GM21515 (cell line): ENCODE measurements at regions not wholly inside any gene's neighbourhood (a gene's known extent, or its start where the extent isn't known, plus 50 kb on each side); places are given as distances from the start of the nearest gene placed in this dataset.

Source experiments
- ATAC-seq: cut with Tn5 transposase; IDR thresholded peaks from one replicate; pipeline ENCODE4 v1.9.1; 2021; ENCODE audit not compliant: unreplicated experiment

DNA sequence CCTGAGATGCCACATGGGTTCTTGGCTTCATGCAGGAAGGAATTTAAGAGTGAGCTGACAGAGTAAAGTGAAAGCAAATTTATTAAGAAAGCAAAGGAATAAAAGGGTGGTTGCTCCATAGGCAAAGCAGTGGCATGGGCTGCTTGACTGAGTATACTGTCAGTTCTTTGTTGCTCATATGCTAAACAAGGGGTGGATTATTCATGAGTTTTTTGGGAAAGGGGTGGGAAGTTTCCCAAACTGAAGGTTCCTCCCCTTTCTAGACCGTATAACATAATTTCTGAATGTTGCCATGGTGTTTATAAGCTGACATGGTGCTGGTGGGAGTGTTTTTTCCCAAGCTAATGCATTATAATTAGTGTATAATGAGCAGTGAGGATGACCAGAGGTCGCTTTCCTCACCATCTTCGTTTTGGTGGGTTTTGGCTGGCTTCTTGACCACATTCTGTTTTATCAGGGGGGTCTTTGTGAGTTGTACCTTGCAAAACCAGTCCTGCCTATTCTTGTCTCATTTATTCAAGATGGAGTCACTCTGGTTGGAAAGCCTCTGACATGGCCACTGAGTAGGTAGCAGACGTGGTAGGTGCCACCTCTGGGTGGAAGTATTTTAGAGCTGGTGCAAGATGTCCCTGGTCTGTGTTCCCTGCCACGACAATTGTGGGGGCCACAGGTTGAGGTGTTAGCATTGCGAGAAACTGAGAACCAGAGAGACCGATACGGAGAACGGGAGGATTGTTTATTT is 107.5 kb upstream of the SDK1 start:
- ATAC-seq: no peak

DNA sequence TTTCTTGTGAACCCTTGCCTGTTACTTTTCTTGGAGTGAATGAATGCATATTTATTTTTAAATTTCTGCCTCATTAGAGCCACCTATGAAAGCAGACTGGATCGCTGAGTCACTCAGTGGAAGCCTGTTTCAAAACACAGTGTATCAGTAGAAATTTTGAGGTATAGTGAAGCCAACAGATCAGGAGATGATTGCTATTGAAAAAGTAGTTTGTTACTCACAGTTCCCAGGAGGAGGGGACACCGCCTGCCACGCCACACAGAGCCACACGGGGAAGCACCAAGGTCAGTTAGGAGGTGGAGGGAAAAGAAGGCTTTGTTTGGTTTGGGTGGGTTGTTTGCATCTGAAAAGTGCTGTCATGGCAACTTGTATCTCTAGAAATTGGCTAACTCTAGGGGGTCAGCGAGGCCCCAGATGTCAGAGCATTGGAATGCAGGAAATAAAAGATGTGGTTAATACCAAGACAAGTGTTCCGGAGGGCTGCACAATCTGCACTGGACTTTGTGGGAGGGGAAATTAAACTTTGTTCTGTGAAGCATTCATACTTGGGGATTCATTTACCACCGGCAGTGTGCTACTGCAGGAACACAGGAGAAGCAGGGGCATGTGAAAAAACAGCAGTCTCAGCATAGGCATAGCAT is 106.4 kb upstream of the SDK1 start:
- ATAC-seq: no peak

DNA sequence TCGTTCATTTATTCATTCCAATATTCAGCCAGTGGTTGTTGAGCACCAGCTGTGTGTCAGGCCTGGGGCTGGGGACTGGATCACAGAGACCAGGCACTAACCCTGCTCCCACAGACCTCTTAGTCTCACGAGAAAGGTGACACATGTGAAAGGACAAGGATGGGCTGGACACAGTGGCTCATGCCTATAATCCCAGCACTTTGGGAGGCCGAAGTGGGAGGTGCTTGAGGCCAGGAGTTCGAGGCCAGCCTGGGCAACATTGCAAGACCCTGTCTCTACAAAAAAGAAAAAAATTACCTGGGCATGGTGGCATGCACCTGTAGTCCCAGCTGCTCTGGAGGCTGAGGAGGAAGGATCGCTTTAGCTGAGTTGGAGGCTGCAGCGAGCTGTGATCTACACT is 105.9 kb upstream of the SDK1 start:
- no peak for ATAC-seq

DNA sequence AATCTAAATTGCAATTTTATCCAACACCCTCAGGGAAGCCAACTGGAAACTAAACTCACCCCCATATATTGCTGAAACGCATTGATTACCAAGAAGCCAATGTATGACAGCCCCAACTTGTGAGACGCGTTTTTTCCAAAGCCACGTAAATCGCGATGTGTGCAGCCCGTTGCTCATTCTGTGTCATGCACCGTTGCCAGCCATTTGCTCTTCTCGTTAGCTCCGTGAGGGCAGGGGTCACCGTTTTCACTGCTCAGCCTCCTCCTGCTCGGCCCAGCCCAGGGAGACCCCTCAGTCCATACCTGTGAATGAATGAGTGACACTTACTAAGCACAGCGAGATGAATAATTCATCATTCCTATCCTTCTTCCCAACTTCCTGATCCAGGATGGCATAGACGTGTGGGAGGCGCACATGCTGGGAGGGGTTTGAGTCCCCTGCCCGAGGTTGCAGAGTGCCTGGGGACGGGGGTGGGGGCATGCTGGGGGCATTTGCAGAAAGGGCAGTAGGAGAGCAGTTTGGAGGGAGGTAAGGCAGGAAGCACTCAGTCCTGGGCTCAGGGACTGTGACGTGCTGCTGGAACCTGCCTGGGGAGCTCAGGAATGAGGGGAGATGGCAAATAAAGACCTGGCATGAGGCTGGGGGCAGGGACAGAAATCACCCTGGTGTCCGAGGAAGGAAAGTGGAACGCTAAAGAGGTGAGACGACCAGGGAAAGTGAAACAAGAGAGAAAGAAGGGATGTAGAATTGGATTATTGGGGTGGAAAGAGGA is 104.2 kb upstream of the SDK1 start:
- no peak for ATAC-seq

DNA sequence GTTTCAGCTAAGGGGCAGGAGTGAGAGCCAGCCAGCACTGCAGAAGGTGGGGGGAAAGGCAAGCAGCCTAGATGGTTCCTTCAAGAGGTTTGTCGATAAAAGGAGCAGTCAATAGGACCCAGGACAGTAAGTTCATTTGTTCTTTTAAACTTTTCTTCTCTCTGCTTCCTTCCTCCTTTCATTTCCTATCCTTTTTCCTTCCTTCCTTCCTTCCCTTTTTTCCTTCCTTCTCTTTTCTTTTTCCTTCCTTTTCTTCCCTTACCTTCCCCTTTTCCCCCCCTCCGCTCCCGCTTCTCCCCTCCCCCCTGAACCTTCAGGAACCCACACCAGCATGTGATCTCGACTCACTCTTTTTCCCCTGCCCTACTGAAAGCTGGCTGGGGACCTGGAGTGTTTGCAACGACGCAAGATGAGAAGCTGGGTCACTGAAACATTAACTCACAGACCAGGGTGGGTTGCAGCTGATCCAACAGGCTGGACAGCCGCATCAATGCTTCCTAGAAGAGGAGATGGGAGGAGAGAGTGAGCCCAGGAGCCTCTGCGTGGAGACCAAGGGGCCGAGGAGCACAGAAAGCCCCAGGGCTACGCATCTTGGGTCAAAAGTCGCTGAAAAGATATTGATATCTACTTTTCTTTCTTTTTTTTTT is 103.4 kb upstream of the SDK1 start:
- no peak for ATAC-seq

DNA sequence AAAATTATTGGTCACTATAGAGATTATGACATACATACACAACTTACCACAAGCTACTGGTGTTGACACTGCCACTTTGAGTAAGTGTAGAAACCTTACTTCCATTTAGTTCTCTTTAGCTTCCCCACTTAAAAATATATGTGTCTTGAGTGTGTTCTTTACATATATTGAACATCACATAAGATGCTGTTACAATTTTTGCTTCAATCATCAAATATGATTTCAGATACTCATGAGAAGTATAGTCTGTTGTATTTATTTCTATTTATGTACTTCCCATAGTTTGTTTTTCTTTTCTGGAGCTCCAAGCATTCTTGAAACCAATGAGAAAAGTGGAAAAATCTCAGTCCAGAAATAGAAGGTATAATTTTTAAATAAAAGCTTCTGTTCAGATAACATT is 102.7 kb upstream of the SDK1 start:
- no peak for ATAC-seq

DNA sequence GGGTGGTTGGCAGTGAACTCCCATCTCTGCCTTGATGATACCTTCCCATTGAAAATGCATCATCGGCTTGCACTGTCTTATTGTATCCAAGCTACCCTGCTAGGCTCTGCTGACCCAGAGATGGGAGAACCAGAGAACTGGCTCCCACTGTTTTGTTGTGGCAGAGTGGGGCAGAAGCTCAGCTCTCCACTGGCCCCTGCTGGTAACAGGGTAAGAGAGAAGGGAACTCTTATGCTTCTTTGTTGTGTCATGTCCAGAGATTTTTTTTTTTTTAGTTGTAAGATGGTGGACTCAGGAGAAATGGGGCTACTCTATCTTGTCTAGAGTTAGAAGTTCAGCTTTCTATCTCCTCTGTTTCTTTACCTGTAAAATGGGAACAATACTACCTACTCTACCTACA is 100.5 kb upstream of the SDK1 start:
- ATAC-seq: no peak

DNA sequence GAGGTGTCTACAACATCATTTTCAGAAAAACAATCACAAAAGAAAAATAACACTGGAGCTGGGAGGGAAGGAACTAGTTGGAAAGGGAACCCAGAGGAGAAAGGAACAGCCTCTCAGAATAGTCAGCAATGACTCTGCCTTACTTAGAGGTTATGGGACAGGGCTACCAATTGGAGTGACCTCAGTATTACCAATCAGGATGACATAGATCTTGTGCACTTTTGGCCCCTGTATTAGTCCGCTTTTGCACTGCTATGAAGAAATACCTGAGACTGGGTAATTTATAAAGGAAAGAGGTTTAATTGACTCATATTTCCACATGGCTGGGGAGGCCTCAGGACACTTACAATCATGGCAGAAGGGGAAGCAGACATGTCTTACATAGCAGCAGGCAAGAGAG is 99.7 kb upstream of the SDK1 start:
- no peak for ATAC-seq

DNA sequence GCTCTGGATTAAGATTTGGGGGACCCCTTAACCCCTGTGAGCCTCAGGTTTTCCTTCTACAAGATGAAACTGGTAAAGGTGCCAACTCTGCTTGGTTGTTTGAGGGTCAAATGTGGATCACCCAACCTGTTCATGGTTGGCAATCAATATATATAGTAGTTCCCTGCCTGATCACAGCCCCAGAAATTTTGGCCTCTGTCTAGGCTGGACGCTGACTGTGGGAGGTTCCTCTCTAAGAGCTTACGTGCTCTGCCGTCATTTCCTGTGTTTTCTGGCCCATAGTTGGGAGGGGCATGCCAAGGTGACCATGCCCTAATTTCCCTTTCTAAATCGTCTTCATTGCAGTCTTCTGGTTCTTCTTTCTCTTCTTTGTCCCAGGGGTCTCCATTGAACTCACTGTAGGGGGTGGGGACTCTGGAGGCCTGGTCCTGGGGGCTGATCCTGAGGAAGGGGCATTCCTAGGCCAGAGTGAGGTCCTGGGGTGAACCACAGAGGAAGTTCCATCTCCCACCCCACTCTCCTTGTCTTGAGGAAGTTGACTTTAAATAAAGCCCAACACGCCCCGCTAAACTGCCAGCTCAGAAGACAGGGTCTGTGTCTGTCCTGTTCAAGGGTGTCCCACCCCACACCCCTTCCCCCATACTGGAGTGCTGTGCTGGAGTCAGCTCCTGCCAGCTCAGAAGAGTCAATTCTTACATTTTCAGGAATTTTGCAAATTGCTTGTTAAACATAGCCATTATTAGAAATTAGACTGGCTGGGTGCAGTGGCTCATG is 98.9 kb upstream of the SDK1 start:
- no peak for ATAC-seq

DNA sequence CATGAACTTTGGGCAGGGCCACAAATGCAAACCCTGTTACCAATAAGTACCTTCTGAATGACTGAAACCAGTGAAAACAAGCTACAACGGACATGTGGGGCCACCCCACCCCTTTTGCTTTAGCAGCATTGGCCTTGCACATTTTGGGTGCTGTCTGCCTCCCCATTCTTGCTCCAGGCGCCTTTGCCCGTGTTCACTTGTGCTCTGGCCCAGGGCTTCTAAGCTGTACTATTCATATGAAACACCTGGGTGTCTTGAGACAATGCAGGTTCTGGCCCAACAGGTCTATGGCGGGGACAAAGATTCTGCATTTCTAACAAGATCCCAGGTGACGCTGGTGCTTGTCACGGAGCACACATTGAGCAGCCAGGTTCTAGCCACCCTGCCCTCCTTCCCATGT is 96.5 kb upstream of the SDK1 start:
- ATAC-seq: no peak

DNA sequence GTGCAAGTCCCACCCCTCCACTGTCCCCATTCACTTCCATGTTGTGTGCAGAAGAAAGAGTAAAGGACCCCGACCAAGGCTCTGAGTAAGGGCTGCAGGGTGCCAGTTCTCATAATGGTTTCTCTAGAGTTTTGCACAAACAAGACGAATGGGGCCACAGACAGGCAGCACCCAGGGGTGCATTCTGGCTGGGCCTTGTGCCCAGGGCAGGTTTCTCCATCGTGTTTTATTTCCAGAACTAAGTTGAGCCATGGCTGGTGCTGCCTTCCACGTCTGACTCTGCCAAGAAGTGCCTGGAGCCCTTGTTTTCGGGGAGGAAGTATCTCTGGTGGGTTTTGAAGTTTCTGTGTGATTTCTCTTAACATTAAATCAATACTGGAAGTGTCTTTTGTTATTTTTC is 95.0 kb upstream of the SDK1 start:
- no peak for ATAC-seq

DNA sequence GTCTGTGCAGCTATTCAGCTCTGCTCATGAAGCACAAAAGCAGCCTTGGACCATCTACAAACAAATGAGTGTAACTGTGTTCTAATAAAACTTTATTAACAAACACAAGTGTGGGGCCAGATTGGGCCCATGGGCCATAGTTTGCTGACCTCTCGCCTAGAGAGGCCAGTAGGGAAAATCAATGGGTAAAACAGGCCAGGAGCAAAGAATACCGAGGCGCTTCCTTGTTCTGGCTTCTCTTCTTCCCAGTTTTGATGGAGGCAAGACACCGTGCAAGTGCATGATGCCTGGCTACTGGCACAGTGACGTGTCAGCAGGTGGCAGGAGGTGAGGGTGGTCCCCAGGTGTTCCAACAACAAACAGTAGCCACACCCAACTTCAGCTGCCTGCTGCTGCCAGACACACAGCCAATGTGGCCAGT is 94.3 kb upstream of the SDK1 start:
- ATAC-seq: no peak

DNA sequence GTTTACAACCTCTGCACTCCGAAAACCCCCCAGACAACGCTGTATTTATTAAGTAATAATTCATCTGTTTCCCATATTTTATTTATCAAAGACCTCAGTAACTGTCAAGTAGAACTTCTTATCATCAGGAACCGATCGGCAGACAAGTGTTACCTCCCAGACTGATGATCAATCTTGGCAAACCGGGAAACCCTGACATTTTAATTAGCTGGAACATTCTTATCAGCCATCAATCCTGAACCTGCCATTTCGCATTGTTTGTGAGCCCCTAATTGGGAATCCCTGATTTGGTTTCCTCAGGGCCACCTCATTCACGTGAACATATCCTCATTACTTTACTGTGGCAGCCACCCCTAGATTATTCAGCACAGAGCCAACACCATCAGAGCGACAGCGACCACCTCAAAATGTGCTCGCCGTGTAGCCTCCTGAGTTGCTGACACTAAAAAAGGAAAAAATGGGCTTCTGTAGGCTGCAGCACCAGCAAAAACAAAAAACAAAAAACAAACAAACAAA is 93.6 kb upstream of the SDK1 start:
- ATAC-seq: no peak

DNA sequence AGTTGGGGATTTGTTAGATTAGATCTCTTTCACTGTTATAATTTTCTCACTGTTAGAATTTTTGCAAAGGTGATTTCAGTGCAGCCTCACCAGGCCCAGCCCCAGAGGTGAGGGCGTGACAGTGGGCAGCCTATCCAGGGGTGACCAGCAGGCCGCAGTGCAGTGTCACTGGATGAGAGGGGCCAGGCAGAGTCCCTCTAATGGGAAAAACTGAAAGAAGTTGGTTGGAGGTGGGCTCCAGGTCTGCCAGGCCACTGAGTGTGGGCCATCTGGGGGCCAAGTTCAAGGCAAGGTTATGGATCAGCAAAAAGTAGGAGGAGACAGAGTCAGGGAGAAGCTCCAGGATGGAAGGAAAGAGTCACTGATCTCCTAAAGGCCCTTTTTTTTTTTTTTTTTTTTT is 90.5 kb upstream of the SDK1 start:
- ATAC-seq: no peak

DNA sequence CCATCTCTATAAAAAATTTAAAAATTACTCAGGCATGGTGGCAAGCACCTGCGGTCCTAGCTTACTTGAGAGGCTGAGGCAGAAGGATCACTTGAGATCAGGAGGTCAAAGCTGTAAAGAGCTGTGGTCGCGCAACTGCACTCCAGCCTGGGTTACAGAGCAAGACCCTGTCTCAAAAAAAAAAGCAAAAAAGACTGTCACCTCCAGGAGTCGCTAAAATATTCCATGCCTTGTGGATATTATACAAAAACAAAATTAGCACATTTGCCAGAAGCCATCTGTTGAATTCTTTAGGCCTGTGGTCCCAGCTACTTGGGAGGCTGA is 87.0 kb upstream of the SDK1 start:
- no peak for ATAC-seq

DNA sequence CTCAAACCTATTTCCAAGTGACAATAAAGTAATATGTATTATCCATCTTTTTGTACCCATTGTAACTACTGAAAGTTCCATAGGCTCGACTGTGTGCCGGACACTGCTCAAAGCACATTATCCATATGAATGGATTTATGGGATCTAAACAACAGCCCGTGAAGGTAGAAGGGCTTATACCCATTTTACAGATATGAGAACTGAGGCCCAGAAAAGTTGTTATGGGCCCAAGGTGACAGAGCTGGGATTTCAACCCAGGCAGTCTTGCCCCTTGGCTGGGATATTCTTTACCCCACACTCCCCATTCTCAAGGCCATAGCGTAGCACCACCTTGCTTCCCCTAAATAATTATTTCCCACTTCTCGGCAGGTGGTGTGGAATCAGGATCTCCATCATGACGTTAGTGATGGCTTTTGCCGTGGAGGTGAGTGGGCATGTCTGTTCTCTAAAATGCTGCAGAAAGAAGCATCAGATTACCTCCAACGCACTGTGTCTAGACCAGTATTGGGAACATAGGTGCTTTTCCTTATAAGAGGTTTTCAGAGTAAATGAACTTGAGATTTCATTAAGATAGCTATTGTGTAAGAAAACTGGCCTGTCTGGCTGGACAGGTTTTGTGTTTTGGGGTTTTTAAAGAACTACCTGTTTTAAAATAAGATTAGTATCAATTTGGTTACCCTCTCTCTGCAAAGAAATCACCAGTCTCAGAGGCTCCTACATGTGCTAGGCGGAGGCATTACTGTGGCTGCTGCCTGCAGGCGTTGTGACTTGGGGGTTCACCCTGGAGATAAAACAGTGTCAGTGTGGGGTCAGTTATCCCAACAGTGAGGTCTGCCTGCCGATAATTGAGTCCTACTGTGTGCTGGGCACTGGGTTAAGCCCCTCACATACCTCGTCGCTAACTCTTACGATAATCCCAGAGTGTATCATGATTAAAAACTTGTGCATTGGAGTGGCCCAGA is 85.1 kb upstream of the SDK1 start:
- ATAC-seq: no peak

DNA sequence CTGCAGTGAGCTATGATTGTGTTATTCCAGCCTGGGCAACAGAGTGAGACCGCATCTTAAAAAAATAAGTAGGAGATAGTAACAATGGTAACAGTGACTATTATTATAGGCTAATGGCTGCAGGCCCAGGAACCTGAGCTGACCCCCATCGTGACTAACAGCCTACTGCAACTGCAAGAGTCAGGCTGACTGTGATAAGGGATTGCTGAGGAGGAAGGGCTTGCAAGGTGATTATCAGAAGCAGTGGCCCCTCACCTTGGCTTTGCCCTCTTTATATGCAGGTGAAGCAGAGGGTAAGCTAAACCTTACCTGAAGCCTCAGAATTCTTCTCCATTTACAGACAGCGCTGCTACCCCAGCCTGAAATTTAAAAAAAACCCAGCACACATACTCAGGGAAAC is 83.9 kb upstream of the SDK1 start:
- ATAC-seq: no peak

DNA sequence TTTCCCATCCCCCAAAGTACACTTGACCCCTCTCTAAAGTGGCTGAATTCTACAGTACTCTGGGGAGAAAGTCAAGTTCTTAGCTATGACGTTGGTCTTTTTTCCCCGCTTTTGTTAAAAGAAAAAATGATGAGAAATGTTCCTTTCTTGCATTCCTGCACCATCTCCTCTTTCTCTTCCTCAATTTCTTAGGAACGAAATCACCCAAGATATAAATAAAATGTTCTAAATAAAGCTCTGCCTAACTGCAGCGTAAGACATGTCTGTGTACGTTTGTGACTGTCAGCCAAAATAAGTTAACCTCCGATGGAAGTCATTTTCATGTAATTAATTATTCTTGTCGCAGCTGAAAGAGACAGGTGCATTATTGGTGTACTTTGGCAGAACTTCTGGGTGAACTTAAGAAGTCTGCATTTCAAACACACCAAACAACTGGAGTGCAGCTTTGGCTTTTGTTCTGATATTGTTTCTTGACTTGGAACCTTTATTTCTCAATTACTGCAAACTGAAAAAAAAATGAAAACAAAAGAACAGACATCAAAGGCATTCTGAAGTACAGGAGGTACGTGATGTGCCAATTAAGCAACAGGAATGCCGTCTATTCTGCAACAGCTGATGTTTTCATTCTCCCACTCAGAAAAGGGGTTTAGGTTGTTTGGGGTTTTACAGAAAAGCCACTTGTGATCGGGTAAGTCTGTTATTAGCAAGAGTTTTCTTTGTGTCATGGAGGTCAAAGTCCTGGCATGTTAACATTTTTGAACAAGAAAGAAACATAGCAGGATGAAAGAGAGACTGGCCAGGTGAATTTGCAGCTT is 82.4 kb upstream of the SDK1 start:
- no peak for ATAC-seq

DNA sequence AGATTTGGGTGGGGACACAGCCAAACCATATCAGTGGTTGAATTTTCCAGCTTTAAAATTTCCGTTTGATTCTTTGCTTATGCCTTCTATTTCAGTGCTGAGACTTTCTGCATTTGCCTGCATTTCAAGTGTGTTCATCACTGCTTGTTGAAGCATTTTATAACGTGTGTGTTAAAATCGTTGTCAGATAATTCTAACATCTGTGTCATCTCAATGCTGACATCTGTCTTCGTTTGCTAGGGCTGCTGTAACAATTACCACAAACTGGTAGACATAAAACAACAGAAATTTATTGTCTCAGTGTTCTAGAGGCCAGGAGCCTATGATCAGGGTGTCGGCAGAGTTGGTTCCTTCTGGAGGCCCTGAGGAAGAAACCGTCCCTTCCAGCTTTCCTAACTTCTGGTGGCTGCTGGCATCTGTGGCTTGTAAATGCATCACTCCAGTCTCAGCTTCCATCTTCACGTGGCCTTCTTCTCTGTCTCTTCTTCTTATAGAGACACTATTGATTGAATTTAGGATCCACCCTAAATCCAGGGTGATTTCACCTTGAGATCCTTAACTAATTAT is 71.1 kb upstream of the SDK1 start:
- no peak for ATAC-seq
